Caco-2 (cell line): ENCODE measurements at regions not wholly inside any gene's neighbourhood (a gene's known extent, or its start where the extent isn't known, plus 50 kb on each side); places are given as distances from the start of the nearest gene placed in this dataset.

ENCODE experiments used
- BruUV-seq: library from RNA; stranded (reverse); fragments of 400-500 nt; replicated peaks from 2 replicates; lab custom pipeline; 2021; lab: Mats Ljungman, UMichigan
- CTCF ChIA-PET: fragments of 300-600 bp; sonication (Branson Sonifier 250); formaldehyde crosslinking; loops from one replicate; lab custom pipeline; 2022; ENCODE audit warnings: antibody characterized with exemption; lab: Charles Lee
- POLR2A ChIA-PET: fragments of 300-600 bp; sonication (Branson Sonifier 250); formaldehyde crosslinking; loops from one replicate; lab custom pipeline; 2022; ENCODE audit warnings: antibody characterized with exemption; lab: Charles Lee
- DNase-seq, 2 experiments: peaks; one replicate each; pipeline versions ENCODE4 v3.0.0 to v3.0.0-alpha.2; 2020 to 2022
- H3K27me3 ChIP-seq: replicated peaks from 2 replicates; pipeline ENCODE4 v1.6.0; 2011; ENCODE audit warnings: low read length; ENCODE audit not compliant: control insufficient read depth, insufficient read depth
- H3K36me3 ChIP-seq: 2 replicates; pipeline ENCODE4 v1.5.1; 2011; ENCODE audit warnings: low read length; ENCODE audit not compliant: control insufficient read depth, insufficient read depth
- H3K4me1 ChIP-seq: fragments of 250-450 bp; sonication (Bioruptor Pico); 2 replicates; pipeline ENCODE4 v1.5.1; 2020; ENCODE audit warnings: mild to moderate bottlenecking
- H3K4me3 ChIP-seq: 2 replicates; pipeline ENCODE4 v1.5.1; 2011; ENCODE audit warnings: low read depth, mild to moderate bottlenecking, control low read depth, low read length
- H3K9me3 ChIP-seq: fragments of 250-450 bp; sonication (Bioruptor Pico); 2 replicates; pipeline ENCODE4 v1.5.1; 2020; ENCODE audit warnings: mild to moderate bottlenecking, moderate library complexity
- H3K27ac Mint-ChIP-seq: one replicate; pipeline ENCODE4 v1.8.0; 2022; ENCODE audit warnings: mixed read lengths; ENCODE audit not compliant: unreplicated experiment
- H3K27me3 Mint-ChIP-seq: one replicate; pipeline ENCODE4 v1.8.0; 2022; ENCODE audit warnings: mixed read lengths; ENCODE audit not compliant: insufficient read depth, unreplicated experiment
- H3K36me3 Mint-ChIP-seq: one replicate; pipeline ENCODE4 v1.8.0; 2022; ENCODE audit warnings: mild to moderate bottlenecking, mixed read lengths; ENCODE audit not compliant: insufficient read depth, unreplicated experiment
- H3K4me1 Mint-ChIP-seq: one replicate; pipeline ENCODE4 v1.8.0; 2022; ENCODE audit warnings: low read depth, mixed read lengths; ENCODE audit not compliant: unreplicated experiment
- H3K4me3 Mint-ChIP-seq: one replicate; pipeline ENCODE4 v1.8.0; 2022; ENCODE audit warnings: mild to moderate bottlenecking, moderate library complexity, mixed read lengths; ENCODE audit not compliant: unreplicated experiment
- H3K9me3 Mint-ChIP-seq: one replicate; pipeline ENCODE4 v1.8.0; 2022; ENCODE audit warnings: mixed read lengths; ENCODE audit not compliant: unreplicated experiment
- CTCF ChIP-seq, 2 experiments: fragments of 200-600 bp in 1 of 2; IDR thresholded peaks; 1 replicate in 1 of 2; 2 replicates in 1 of 2; pipeline versions ENCODE4 v1.5.1 to v1.8.0; 2011 to 2022; ENCODE audit warnings: antibody characterized with exemption in 1 of 2, control low read depth in 1 of 2, inconsistent platforms in 1 of 2, low read depth in 1 of 2, low read length in 1 of 2, mild to moderate bottlenecking in 1 of 2, moderate library complexity in 1 of 2; ENCODE audit not compliant: insufficient read depth in 1 of 2, severe bottlenecking in 1 of 2, unreplicated experiment in 1 of 2
- intact Hi-C: fragments of 100-400 bp; cut with micrococcal nuclease; formaldehyde crosslinking; loops from one replicate; pipeline ENCODE4 v1.10.0; 2022; ENCODE audit not compliant: unreplicated experiment

GRCh38 chr20:57075603-57076002 is 190.8 kb downstream of the BMP7 start:
- H3K4me3 Mint-ChIP-seq, result no peak overlapping the region
- ChIA-PET POLR2A (no interaction called here), CTCF (no interaction called here)
- peaks cover 53% of the 10 kb centered on the region for H3K9me3 Mint-ChIP-seq
- intact Hi-C loops, result no loop called here
- Histone ChIP-seq H3K36me3 (no peaks in the 10 kb centered on the region), H3K4me3 (no peak overlapping the region), H3K27me3 (no peaks in the 10 kb centered on the region), H3K9me3 (peaks cover 37% of the 10 kb centered on the region), H3K4me1 (peaks cover 12% of the 10 kb centered on the region; the same call in 1 of the 2 replicates)
- no peaks in the 10 kb centered on the region for H3K27me3 Mint-ChIP-seq
- no peaks in the 10 kb centered on the region for H3K36me3 Mint-ChIP-seq
- BruUV-seq, result no TSS peak
- no peak for DNase-seq
- TF ChIP-seq CTCF (IDR thresholded peaks at IDR 0.05; ENCODE audit: insufficient read depth in 1 of 2, low read depth in 1 of 2, low read length in 1 of 2, severe bottlenecking in 1 of 2, unreplicated experiment in 1 of 2), result no peak
- no peak overlapping the region for H3K27ac Mint-ChIP-seq
- H3K4me1 Mint-ChIP-seq, result peaks cover 9% of the 10 kb centered on the region

- peak in 1 of 2 experiments; percentile 32 for DNase-seq
- Histone ChIP-seq H3K4me3 (no peak overlapping the region), H3K9me3 (peaks cover 37% of the 10 kb centered on the region), H3K36me3 (no peaks in the 10 kb centered on the region), H3K27me3 (no peaks in the 10 kb centered on the region), H3K4me1 (peaks cover 7% of the 10 kb centered on the region; the same call in 1 of the 2 replicates)
- Mint-ChIP-seq H3K4me1 (peaks cover 7% of the 10 kb centered on the region), H3K36me3 (no peaks in the 10 kb centered on the region), H3K27ac (no peak overlapping the region), H3K27me3 (no peaks in the 10 kb centered on the region), H3K4me3 (no peak overlapping the region), H3K9me3 (peaks cover 53% of the 10 kb centered on the region)
- ChIA-PET POLR2A (no interaction called here), CTCF (no interaction called here)
- TF ChIP-seq CTCF (IDR thresholded peaks at IDR 0.05; ENCODE audit: insufficient read depth in 1 of 2, low read depth in 1 of 2, low read length in 1 of 2, severe bottlenecking in 1 of 2, unreplicated experiment in 1 of 2), result no peak
- BruUV-seq, result no TSS peak
- intact Hi-C loops, result no loop called here
These were observed 190.2 kb downstream of the BMP7 start for GRCh38 chr20:57076152-57076652.

GRCh38 chr20:57076951-57077350 is 189.5 kb downstream of the BMP7 start:
- no peak for TF ChIP-seq CTCF (IDR thresholded peaks at IDR 0.05; ENCODE audit: insufficient read depth in 1 of 2, low read depth in 1 of 2, low read length in 1 of 2, severe bottlenecking in 1 of 2, unreplicated experiment in 1 of 2)

More at GRCh38 chr20:57076951-57077350, 189.5 kb downstream of the BMP7 start:
- CTCF ChIA-PET, result no interaction called here
- no peak overlapping the region for H3K27ac Mint-ChIP-seq
- POLR2A ChIA-PET, result no interaction called here
- H3K4me1 Mint-ChIP-seq, result no peaks in the 10 kb centered on the region
- Histone ChIP-seq H3K4me3 (no peak overlapping the region), H3K9me3 (peaks cover 37% of the 10 kb centered on the region), H3K36me3 (no peaks in the 10 kb centered on the region), H3K27me3 (no peaks in the 10 kb centered on the region), H3K4me1 (peaks cover 3% of the 10 kb centered on the region; the same call in 1 of the 2 replicates)
- intact Hi-C loops, result no loop called here
- DNase-seq, result peak in 1 of 2 experiments; percentile 33
- peaks cover 53% of the 10 kb centered on the region for H3K9me3 Mint-ChIP-seq
- no peak overlapping the region for H3K4me3 Mint-ChIP-seq
- no TSS peak for BruUV-seq
- H3K36me3 Mint-ChIP-seq, result no peaks in the 10 kb centered on the region
- no peaks in the 10 kb centered on the region for H3K27me3 Mint-ChIP-seq
